A673 (cell line): ENCODE measurements at regions not wholly inside any gene's neighbourhood (a gene's known extent, or its start where the extent isn't known, plus 50 kb on each side); places are given as distances from the start of the nearest gene placed in this dataset.

ENCODE experiments used
- BruUV-seq: library from RNA; stranded (reverse); fragments of 400-500 nt; replicated peaks from 2 replicates; lab custom pipeline; 2021; lab: Mats Ljungman, UMichigan
- CTCF ChIA-PET: fragments of 300-600 bp; sonication (Branson Sonifier 250); formaldehyde crosslinking; loops from one replicate; lab custom pipeline; 2022; ENCODE audit warnings: antibody characterized with exemption; lab: Charles Lee
- POLR2A ChIA-PET: fragments of 300-600 bp; sonication (Branson Sonifier 250); formaldehyde crosslinking; loops from one replicate; lab custom pipeline; 2022; ENCODE audit warnings: antibody characterized with exemption; ENCODE audit not compliant: low non-redundant PET; lab: Charles Lee
- DNase-seq: peaks from one replicate; pipeline ENCODE4 v3.0.0-alpha.2; 2015; ENCODE audit warnings: low spot score
- H3K27ac ChIP-seq: fragments of 200-600 bp; sonication (generic); 2 replicates; pipeline ENCODE4 v1.5.1; 2016; ENCODE audit warnings: mixed run types, low read depth, mild to moderate bottlenecking, mixed read lengths, antibody characterized with exemption, low read length; ENCODE audit not compliant: poor library complexity, severe bottlenecking
- H3K27me3 ChIP-seq: fragments of 200-600 bp; sonication (generic); replicated peaks from 2 replicates; pipeline ENCODE4 v1.6.1; 2017; ENCODE audit warnings: mixed run types, low read depth, mild to moderate bottlenecking, mixed read lengths, antibody characterized with exemption, low read length; ENCODE audit not compliant: insufficient read depth, poor library complexity
- H3K36me3 ChIP-seq: fragments of 200-600 bp; sonication (generic); 2 replicates; pipeline ENCODE4 v1.6.1; 2016; ENCODE audit warnings: mixed run types, mild to moderate bottlenecking, mixed read lengths, antibody characterized with exemption, low read length; ENCODE audit not compliant: insufficient read depth, poor library complexity, severe bottlenecking
- H3K4me1 ChIP-seq: fragments of 200-600 bp; sonication (generic); 2 replicates; pipeline ENCODE4 v1.6.1; 2017; ENCODE audit warnings: mixed run types, mild to moderate bottlenecking, mixed read lengths, antibody characterized with exemption, low read length; ENCODE audit not compliant: insufficient read depth, poor library complexity, severe bottlenecking
- H3K4me3 ChIP-seq: fragments of 200-600 bp; sonication (generic); 2 replicates; pipeline ENCODE4 v1.5.1; 2016; ENCODE audit warnings: low read depth, mixed run types, mild to moderate bottlenecking, mixed read lengths, low read length; ENCODE audit not compliant: poor library complexity, severe bottlenecking
- H3K9me3 ChIP-seq: fragments of 200-600 bp; sonication (generic); 2 replicates; pipeline ENCODE4 v1.6.1; 2016; ENCODE audit warnings: mixed run types, low read depth, mild to moderate bottlenecking, mixed read lengths, antibody characterized with exemption, low read length; ENCODE audit not compliant: poor library complexity, severe bottlenecking
- EZH2 ChIP-seq: fragments of 200-600 bp; sonication (generic); IDR thresholded peaks from 2 replicates; pipeline ENCODE4 v1.6.1; 2017; ENCODE audit warnings: borderline replicate concordance, low read depth, mild to moderate bottlenecking, mixed read lengths, antibody characterized with exemption, low read length; ENCODE audit not compliant: poor library complexity, severe bottlenecking
- intact Hi-C: fragments of 100-400 bp; cut with micrococcal nuclease; formaldehyde crosslinking; loops from one replicate; pipeline ENCODE4 v1.10.0; 2022; ENCODE audit not compliant: unreplicated experiment
- TF ChIP-seq, protein P1 (sequence below): fragments of 300-800, 200-600 bp; sonication (generic); conservative IDR thresholded peaks from 2 replicates; pipeline ENCODE4 v1.5.1; 2017; ENCODE audit warnings: low read depth, mild to moderate bottlenecking, antibody characterized with exemption, low read length, moderate library complexity, mixed read lengths

DNA sequence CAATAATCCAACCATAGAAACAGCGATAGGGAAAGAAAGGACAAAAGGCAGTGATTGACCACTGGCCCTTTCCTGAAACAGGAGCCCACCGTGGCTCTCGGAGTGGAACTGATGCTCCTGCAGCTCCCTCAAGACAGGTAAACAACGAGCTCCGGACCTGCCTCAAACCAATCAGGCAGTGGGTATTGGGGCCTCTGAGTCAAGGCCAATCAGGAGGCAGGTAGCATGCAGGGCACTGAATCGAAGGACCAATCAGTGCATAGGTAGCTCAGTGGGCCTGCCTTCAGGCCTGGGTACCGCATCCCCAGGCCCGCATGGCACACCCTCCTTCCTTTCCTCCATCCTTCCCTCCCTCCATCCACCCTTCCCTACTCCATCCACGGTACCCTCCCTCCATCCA lies 425.1 kb upstream of the MGMT start:
- ChIA-PET POLR2A (no interaction called here), CTCF (no interaction called here)
- intact Hi-C loops = no loop called here
- H3K36me3 ChIP-seq = no peaks in the 10 kb centered on the region
- H3K4me3 ChIP-seq = no peak overlapping the region
- H3K9me3 ChIP-seq = no peaks in the 10 kb centered on the region
- BruUV-seq = no TSS peak
- TF ChIP-seq, protein P1, sequence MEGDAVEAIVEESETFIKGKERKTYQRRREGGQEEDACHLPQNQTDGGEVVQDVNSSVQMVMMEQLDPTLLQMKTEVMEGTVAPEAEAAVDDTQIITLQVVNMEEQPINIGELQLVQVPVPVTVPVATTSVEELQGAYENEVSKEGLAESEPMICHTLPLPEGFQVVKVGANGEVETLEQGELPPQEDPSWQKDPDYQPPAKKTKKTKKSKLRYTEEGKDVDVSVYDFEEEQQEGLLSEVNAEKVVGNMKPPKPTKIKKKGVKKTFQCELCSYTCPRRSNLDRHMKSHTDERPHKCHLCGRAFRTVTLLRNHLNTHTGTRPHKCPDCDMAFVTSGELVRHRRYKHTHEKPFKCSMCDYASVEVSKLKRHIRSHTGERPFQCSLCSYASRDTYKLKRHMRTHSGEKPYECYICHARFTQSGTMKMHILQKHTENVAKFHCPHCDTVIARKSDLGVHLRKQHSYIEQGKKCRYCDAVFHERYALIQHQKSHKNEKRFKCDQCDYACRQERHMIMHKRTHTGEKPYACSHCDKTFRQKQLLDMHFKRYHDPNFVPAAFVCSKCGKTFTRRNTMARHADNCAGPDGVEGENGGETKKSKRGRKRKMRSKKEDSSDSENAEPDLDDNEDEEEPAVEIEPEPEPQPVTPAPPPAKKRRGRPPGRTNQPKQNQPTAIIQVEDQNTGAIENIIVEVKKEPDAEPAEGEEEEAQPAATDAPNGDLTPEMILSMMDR = no peak
- TF ChIP-seq EZH2 = no peak
- peaks cover 55% of the 10 kb centered on the region for H3K4me1 ChIP-seq
- no peak for DNase-seq
- no peaks in the 10 kb centered on the region for H3K27me3 ChIP-seq
- peak overlapping the region; percentile 71 for H3K27ac ChIP-seq

DNA sequence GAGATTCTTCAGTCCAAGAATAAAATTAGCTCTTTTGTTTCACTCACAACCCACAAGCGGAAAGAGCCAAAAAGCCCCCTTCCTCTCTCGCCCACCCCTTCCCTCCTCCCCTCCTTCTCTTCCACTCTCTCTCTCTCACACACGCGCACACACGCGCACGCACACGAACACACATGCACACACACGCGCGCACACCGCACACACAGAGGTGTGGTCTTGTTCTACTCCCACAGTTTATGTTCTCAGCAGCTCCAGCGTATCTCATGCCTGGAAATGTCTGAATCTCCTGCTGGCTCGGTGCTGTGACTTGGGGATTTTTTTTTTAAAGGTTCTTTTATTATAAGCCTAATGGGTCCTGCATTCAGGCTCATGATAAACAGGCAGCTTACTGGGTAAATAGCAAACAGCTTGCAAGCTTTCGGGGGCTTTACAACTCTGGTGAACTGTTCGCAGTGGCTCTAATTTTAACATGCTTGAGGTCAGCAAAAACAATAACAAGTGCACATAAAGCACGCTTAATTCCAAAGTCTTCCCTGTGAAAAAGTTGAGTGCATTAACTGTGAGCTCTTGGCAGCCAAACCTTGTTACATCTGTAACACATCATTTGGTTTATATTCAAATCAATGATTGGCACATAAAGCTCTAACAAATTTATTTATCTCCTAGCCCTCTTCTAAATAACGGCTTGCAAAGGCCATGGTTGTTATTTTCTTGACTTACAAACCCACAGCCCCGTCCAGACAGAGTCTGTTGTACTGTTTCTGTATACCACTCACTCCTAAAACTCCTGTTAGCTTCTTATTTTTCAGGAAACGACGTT lies 424.1 kb upstream of the MGMT start:
- H3K27ac ChIP-seq = peak overlapping the region; percentile 71
- no peak overlapping the region for H3K4me3 ChIP-seq
- intact Hi-C loops = no loop called here
- no peak for TF ChIP-seq EZH2
- TF ChIP-seq, protein P1 = no peak
- no TSS peak for BruUV-seq
- peaks cover 47% of the 10 kb centered on the region for H3K4me1 ChIP-seq
- CTCF ChIA-PET = interaction anchor here (0.6 kb wide), 1 partner anchor 126 kb away, joined by 5 read pairs; no protein-coding TSS in a partner anchor
- H3K27me3 ChIP-seq = no peaks in the 10 kb centered on the region
- H3K36me3 ChIP-seq = no peaks in the 10 kb centered on the region
- H3K9me3 ChIP-seq = no peaks in the 10 kb centered on the region
- POLR2A ChIA-PET = interaction anchor here (0.6 kb wide), 1 partner anchor 671 kb away, joined by 4 read pairs; no protein-coding TSS in a partner anchor
- no peak for DNase-seq

DNA sequence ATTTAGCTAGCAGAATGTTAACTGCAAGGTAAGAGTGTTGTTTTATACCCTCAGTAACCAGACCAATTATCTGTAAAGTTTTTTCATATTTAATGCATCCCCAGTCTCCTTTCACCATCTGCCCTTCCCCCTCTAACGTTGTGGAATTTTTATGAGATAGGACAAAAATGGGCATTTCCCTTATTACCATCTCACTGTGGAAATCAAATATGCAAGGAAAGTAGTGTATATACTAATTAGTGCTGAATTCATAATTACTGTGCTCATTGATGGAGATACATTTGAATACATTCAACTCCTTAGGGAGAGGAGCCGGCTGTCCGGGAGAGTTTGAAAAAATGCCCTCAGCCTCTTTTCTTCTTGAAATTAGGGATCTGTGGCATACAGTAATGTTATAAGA lies 423.4 kb upstream of the MGMT start:
- ChIA-PET CTCF (no interaction called here), POLR2A (interaction anchor here (0.6 kb wide), 1 partner anchor 671 kb away, joined by 4 read pairs; no protein-coding TSS in a partner anchor)
- intact Hi-C loops = no loop called here
- no peak for TF ChIP-seq EZH2
- TF ChIP-seq, protein P1 = no peak
- Histone ChIP-seq H3K27me3 (no peaks in the 10 kb centered on the region), H3K36me3 (no peaks in the 10 kb centered on the region), H3K9me3 (no peaks in the 10 kb centered on the region), H3K4me1 (peaks cover 40% of the 10 kb centered on the region), H3K4me3 (no peak overlapping the region), H3K27ac (peak overlapping the region; percentile 71)
- no peak for DNase-seq
- no TSS peak for BruUV-seq
